ENCODE measurements at regions not wholly inside any gene's neighbourhood (a gene's known extent, or its start where the extent isn't known, plus 50 kb on each side); places are given as distances from the start of the nearest gene placed in this dataset.

- TF ChIP-seq ZNF518A (tag by site-specific recombination; conservative IDR thresholded peaks at IDR 0.05; ENCODE audit: low read depth) (no peak), REST (tag by site-specific recombination; IDR thresholded peaks at IDR 0.05) (no peak), ZNF146 (tag by site-specific recombination; IDR thresholded peaks at IDR 0.05) (no peak), KLF10 (tag by site-specific recombination; IDR thresholded peaks at IDR 0.05) (no peak), ZNF629 (tag by site-specific recombination; IDR thresholded peaks at IDR 0.05) (no peak)
Observed at GRCh38 chr2:193336781-193337180, 1142.0 kb upstream of the TMEFF2 start (continued).

- Histone ChIP-seq H3K4me1 (ENCODE audit: control insufficient read depth, insufficient read depth, low read length) (no peaks in the 10 kb centered on the region), H3K4me3 (ENCODE audit: low read depth, low read length) (no peak overlapping the region), H3K36me3 (ENCODE audit: control insufficient read depth in 2 of 2, insufficient read depth in 1 of 2, low read length in 2 of 2) (no peaks in the 10 kb centered on the region), H3K9me3 (ENCODE audit: control insufficient read depth, insufficient read depth, low read depth, low read length) (no peaks in the 10 kb centered on the region), H3K27ac (ENCODE audit: extremely low read depth, low read depth, low read length) (no peak overlapping the region)
- ChIA-PET CTCF (no interaction called here), POLR2A (no interaction called here)
- TF ChIP-seq ZNF239 (tag by site-specific recombination; IDR thresholded peaks at IDR 0.05): no peak
- TF ChIP-seq KLF8 (tag by site-specific recombination; IDR thresholded peaks at IDR 0.05): no peak
- no peak for TF ChIP-seq MYNN (tag by site-specific recombination; IDR thresholded peaks at IDR 0.05; ENCODE audit: borderline replicate concordance)
- no peak for TF ChIP-seq ZNF548 (tag by site-specific recombination; IDR thresholded peaks at IDR 0.05)
- TF ChIP-seq ZNF350 (tag by site-specific recombination; IDR thresholded peaks at IDR 0.05): no peak
- no peak for TF ChIP-seq INSM2 (tag by site-specific recombination; IDR thresholded peaks at IDR 0.05)
- TF ChIP-seq ZNF433 (tag by site-specific recombination; IDR thresholded peaks at IDR 0.05; ENCODE audit: low read depth): no peak
- TF ChIP-seq SCRT2 (tag by site-specific recombination; IDR thresholded peaks at IDR 0.05): no peak
- no peak for TF ChIP-seq ZNF280D (tag by site-specific recombination; IDR thresholded peaks at IDR 0.05)
- TF ChIP-seq ZNF777 (tag by site-specific recombination; IDR thresholded peaks at IDR 0.05; ENCODE audit: borderline replicate concordance): no peak
- TF ChIP-seq ZBTB26 (tag by site-specific recombination; optimal IDR thresholded peaks at IDR 0.05): no peak
- TF ChIP-seq ZFP37 (tag by site-specific recombination; IDR thresholded peaks at IDR 0.05): no peak
- TF ChIP-seq ZNF214 (tag by site-specific recombination; IDR thresholded peaks at IDR 0.05; ENCODE audit: borderline replicate concordance): no peak
- no peak for TF ChIP-seq ZNF394 (tag by site-specific recombination; IDR thresholded peaks at IDR 0.05; ENCODE audit: borderline replicate concordance)
- no peak for TF ChIP-seq SP2 (tag by site-specific recombination; IDR thresholded peaks at IDR 0.05)
Observed at GRCh38 chr2:193334401-193334800, 1139.7 kb upstream of the TMEFF2 start.
